HG02642 (cell line): ENCODE measurements at regions not wholly inside any gene's neighbourhood (a gene's known extent, or its start where the extent isn't known, plus 50 kb on each side); places are given as distances from the start of the nearest gene placed in this dataset.

Experiments used
- ATAC-seq: cut with Tn5 transposase; IDR thresholded peaks from one replicate; pipeline ENCODE4 v1.9.1; 2021; ENCODE audit warnings: mild to moderate bottlenecking; ENCODE audit not compliant: unreplicated experiment, poor library complexity

DNA sequence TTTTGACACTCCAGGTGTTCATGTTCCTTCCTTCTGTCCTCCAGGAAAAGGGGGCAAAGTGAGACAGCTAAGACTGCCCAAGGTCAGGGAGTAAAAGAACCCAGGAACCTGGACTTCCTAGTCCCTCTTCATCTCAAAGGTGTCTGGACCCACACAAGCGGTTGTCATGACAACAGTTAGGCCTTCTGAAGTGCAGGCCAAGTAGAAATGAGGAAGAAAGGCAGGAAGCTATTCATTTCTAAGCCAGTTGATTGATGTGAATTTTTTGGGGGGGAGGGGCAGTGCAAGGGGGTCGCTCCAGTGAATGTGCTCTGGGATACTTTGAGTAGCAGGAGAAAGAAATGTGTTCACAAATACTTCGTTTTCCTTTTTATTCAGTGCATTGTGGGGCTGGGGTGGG, 114.3 kb downstream of the NAV1 start:
- no peak for ATAC-seq

DNA sequence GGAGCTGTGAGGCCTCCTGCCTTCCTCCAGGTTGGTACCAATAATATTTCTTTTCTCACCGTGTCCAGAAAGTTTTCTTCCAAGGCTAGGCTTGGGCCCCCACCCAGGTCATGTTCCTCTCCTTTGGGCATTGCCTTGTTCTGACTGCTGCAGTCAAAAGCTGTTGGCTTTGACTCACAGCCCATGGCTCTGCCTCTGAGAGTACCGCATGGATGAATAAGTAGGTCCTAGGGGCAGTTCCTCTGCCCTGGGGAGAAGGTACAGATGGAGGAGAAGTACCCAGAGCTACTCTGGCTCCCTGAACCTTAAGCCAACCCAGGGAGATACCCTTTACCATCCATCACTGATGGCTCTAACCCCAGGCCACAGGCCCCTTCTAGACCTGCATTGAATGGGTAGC, 115.0 kb downstream of the NAV1 start:
- ATAC-seq = no peak

DNA sequence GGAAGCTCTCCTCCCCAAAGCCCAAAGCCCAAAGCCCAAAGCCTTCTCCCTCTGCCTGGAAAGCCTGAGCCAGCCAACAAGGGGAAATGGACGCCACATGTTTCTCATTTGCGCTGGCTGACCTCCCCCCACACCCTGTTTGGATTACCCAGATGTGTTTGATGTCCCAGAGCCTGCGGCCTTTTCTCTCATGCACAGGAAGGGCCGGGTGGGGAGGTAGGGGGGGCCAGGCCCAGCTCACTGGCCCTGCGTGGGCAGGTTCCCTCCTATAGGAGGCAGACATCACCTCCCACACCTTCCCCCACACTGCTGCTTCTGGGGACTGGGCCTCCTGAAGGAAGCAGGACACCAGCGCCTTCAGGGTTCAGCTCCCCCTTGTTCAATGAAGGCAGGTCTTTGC, 116.3 kb downstream of the NAV1 start:
- ATAC-seq = no peak

DNA sequence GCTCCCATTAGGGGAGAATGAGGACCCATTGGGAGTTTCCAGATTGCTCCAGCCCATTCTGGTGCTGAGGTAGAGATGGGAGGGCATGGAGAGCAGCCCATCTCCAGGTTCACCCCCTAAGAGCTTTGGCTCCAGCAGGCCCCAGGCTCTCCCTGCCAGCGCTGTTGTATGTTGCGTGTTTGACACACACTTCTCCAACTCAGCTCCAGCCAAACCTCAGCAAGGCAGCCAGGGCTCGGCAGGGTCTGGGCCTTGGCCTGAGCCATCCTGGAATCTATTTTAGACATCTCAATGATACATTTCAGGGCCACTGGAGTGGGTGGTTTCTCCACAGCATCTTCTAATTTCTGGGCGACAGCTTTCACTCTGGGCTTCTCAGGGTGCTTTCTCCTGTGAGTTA, 117.0 kb downstream of the NAV1 start:
- no peak for ATAC-seq

DNA sequence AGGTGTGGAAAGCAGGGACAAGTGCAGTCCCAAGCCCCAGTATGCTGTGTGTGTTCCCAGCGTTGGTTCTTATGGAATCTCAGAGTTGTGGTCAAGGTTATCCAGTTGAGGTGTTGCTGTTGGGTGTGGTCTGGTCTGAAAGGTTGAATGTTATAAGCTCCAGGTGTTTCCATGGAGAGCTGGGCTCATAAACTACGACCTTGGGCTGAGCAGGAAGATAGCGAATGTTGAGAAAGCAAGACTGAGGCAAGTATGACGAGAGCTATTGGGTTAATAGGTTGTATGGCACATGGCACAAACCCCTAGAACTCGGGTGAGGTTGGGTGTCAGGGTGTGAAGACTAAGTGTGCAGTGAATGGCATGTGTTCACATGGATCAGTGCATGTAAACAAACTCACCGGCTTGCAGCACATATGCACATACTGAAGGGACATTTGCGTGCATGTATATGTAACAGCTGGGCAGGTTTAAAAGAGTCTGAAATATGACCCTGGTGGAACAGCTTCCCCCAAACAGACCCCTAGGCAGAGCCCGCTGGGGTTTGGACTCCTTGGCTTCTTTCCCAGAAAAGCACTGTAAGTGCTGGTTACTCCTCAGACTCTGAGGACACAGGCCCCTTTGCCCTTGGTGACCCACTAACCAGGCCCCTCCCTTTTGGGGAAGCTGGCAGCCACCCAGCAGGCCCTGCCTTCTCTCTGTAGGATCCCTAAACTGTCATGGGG, 117.5 kb downstream of the NAV1 start:
- no peak for ATAC-seq

DNA sequence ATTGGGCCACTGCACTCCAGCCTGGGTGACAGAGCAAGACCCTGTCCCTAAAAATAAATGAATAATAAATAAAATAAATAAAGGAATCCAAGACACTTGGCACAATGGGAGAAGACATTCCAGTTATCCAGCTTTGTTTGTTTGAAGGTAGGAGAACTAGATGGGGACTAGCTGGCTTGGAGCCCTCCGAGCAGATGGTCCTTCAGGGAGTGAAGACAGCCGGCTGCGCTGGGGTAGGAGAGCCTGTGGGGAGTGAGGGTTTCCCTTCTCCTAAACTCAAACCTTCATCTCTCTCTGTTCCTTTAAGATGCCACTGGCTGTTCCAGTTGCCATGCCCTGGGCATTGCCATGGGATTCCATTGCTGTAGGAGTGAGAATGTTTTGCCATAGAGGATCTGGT, 120.6 kb downstream of the NAV1 start:
- ATAC-seq = no peak

DNA sequence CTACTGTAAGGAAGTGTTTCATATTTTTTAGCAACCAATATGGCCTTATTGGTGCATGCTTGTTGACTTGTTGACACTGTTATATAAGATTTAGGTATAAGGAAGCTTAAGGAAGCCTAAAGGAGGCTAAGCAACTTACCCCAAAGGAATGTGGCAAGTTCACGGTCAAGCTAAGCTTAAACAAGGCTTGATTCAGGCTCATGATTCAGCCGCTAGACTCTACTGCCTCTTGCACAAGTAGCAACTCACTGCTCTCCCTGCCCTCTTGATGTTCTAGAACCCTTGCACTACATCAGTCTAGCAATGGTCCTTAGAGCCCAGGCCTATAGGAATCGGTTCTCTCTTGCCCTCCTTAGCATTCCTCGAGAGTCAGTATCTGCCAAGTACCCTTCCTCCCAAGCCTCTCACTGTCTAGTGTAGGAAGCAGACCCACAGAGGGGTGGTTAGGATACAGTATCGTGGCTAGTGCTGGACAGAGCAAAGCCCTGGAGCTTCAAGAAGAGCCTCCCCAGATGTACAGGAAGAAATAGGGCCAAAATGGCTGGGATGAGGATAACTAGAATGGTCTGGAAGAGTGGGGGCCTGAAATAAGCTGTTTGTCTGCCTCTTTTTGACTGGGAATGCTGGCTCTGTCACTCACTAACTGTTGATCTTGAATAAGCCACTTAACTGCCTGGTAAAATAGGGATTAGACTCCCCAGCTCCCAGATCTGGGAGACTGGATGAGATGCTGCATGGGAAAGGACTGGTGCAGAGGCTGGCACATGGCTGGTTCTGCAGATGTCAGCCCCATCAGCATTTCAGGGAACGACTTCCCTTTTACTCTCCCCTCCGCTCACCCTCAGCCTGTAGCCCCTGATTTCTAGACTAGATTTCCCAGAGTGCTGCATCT, 122.2 kb downstream of the NAV1 start:
- ATAC-seq = no peak

DNA sequence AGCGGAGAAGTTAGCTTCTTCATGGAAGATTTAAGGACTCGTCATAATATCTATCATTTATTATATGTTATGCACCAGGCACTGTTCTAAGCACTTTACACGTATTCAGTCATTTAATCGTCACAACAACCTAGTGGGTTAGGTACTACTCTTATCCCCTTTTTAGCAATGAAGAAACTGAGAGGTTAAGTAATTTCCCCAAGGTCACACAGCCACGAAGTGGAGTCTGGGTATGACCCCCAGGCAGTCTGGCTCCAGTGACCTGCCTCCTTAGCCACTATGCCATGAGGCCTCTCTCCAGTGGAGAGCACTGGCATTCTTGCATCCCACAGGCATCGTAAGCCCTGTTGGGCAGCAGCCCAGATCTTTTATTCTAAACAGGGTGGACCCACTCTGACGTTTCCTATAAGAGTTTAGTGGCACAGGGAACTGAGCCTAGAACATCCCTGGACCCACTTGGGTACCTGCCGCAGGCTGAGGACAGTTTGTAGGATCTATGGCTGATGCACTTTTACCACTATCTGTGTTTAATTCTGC, 123.0 kb downstream of the NAV1 start:
- no peak for ATAC-seq

DNA sequence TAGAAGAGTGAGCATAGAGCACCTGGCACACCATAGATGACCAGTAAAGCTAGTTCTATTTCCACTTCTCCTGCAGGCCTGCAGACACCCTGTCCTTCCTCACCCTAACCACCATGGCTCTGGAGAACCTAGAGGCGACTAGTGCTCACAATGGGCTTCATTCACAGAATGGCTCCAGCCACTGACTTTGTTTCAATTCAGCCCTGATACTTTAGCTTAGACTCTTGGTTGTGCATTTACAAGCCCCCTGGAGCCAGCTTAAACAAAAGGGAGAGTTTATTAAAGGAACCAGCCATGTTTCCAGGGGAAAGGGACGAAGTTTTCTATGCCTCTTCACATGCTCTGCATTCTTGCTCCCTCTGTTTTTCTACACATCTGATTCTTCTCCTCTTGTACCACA, 123.7 kb downstream of the NAV1 start:
- no peak for ATAC-seq

DNA sequence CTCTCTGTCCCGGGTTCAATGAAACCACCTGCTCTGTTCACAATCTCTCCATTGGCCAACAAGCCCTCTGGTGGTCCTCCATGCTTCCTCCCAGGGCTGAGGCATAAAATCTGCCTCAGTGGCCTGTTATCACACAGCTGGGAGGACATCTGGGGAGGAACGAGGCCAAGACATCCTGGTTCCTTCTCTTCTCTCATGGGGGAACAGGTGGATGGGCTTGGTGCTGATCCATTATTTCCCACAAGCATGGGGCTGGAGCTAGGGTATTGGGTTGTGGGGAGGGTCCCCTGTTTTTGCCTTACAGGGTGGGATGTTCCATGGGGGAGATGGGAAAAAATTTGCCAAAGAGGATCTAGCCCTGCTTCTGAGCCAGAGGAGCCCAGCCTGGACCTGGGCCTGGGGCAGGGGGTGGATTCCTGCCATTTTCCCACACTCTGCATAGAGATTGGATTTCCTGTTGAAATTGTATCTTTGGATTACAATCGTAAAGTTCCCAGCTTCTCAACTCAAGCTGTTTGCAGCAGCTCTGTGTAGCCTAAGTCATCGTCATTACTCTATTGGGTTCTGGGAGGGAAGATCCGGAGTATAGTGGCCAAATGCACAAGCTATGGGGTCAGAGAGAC, 124.7 kb downstream of the NAV1 start:
- ATAC-seq = no peak

DNA sequence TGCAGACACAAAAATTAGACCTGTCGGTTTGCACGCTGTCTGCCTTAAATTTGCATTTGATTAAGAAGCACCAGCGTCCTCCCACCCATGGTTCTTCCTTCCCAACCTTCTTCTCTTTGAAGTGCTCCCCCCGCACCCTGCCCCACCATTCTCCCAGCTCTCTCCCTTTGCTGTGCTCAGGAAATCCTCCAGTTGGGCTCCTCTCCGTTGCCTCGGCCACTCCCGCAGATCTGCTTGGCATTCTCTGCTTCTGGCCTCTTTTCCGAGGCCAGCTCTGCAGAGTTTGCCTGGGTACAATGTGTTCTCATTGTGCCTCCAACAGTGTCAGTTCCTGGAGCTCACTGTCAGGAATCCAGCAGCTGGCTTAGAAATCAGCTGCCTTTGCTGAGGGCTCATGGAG, 126.1 kb downstream of the NAV1 start:
- no peak for ATAC-seq

DNA sequence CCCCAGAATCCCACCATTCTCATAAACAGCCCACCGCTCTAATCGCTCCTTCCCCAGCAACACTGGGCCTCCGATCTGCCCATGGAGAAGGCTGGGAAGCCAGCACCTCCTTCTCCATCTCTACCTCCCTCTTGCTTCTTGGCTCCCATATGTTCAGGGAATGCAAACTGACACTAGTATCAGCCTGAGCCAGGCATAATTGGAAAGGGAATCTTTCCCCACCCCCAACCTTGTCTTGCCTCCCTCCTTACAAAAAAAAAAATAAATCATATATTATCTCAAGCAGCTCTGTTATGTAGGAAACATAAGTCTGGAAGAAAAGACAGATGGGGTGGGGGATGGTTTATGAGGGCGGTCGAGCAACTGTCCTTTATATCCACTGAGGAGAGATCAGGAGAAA, 127.2 kb downstream of the NAV1 start:
- no peak for ATAC-seq

DNA sequence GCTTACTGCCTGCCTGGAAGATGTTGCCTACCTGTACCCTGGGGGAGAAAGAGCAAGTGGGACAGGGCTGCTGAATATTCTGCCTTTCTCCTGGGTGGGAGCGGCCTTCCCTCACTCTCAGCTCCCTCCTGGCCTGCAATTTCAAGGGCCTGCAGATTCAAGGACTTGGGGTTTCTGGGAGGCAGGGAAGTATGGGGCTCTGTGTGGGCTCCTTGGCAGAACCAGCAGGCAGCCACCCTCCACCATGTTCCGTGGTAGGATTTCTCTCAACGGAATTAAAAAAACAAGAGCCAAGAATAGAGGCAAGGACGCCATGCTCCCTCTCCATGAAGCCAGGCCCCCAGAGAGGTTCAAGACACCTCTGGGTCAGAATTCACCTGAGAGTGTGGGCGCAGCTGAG, 127.7 kb downstream of the NAV1 start:
- ATAC-seq = no peak

DNA sequence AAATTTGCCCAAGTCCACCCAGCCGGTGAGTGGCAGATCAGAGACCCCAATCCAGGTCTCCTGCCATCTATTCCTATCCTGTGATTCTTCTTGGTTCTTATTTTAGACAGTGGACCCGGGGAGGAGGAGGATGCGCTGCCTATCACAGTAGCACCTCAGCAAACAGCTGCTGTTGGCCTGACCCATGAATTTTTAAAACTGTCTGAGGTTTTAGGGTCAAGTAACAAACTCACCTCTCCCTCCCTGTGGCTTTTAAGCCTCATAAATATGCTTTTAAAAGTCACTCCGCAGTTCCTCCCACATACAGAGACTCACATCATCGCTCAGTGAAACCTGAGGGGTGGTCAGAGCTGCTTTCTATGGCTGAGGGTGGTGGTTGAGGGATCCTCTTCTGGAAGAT, 128.6 kb downstream of the NAV1 start:
- ATAC-seq = no peak

DNA sequence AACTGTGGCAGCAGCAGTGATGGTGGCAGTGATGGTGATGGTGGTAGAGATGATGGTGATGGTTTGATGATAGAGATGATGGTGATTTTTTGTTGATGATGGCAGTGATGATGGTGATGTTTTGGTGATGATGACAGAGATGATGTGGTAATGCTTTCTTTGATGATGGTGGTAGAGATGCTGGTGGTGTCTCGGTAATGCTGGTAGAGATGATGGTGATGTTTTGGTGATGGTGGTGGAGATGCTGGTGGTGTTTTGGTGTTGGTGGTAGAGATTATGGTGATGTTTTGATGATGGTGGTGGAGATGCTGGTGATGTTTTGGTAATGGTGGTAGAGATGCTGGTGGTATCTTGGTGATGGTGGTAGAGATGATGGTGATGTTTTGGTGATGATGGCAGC, 131.6 kb downstream of the NAV1 start:
- ATAC-seq = no peak

DNA sequence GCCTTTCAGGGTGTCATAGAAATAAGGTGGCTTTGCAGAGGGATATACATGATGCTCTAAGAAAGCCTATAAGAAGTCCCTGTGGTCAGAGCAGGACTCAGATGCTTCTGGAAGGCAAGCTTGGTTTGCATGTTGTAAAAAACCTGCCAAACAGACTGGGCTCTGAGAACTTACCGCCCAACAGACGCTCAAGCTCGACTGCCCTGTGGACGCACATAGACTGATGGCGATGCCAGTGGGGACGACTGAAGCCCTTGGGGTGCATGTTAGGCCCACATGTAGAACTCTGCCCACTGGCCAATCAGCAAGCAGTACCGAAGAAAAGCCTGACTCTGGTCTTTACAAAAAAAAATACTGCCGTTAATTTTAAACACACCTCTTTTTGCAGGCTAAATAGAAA, 133.8 kb downstream of the NAV1 start:
- ATAC-seq = no peak

DNA sequence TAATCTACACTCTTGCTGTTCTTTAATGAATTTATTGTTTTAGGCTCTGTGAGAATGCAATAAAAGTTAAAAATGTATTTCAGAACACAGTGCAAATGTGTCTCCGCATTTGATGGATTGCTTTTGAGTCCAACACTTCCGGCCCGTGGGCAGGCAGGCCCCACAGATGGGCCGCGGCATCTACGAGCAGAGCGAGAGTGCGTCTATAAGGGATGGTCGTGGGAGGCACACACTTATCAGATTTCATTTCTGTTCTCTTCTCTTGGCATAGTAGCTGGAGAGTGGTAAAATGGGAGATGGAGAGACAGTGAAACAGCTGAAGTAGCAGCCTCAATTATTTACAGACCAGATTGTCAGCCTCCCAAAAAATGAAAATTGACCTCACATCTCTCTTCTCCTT, 134.2 kb downstream of the NAV1 start:
- ATAC-seq = no peak

DNA sequence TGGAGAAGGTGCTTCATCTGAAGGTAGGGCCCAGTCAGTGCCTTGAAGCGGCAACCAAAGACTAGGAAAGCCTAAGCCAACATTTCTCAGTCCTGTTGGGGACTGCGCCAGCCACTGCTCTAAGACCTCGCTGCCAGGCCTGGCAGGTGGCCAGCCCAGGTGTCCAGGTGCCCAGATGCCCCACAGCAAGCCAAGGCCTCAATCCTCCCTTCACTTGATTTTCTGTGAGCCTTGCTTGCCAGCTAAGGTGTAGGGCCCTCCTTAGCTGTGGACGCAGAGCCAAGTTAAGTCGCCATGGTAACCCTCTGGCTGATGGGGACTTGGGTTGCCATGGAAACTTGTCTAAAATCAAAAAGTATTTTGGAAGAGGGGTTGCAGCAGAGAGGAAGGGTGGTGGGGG, 135.0 kb downstream of the NAV1 start:
- no peak for ATAC-seq

DNA sequence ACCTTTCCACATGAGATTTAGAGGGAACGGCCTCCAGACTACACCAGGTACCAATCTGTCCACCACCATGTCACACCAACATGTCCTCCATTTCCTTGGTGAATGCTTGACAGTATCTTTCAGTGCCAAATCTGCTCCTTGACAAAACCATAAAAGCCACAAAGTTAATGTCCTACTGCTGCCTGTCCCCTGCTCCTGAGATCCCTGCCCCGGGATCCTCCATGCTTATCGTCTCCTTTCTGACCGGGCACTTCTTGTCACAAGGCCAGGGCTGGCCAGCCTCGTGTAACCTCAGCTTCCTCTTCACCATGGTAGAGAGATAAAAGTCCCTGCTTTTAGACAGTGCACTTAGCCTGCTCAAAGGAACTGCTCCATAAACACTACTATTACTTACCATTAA, 136.2 kb downstream of the NAV1 start:
- ATAC-seq = no peak

DNA sequence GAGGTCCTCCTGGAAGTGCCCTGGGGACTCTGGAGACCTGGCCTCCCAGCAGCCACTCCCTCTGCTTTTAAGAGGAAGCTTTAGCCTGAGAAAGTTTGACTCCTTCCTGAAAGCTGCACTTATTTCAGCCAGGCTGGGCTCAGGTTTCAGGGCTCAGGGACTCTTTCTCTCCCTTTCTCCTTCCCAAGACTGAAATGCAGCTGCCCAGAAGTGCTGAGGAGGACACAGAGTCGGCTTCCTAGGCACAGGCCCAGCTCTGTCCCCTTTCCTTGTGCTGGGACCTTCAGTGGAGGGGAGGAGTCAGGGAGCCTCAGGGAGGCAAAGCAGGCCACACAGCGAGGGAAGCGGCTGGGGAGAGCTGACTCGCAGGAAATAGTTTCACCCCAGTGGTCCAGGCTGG, 137.3 kb downstream of the NAV1 start:
- no peak for ATAC-seq

DNA sequence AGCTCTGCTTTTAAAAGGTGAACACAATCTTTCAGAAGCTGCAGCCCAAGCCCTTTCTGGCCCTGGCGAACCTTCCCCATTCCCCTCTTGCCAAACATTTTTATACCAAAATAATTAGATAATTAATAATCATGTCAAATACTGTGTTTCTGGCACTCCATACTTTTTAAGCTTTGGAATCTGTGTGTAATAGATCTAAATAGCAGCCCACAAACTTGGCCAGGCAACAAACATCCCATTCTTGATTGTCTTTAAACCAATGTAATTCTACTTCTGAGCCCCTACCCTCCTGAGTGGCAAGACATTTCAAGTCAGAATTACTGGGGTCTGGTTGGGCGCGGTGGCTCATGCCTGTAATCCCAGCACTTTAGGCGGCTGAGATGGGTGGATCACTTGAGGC, 137.7 kb downstream of the NAV1 start:
- no peak for ATAC-seq
